ENCODE measurements at regions not wholly inside any gene's neighbourhood (a gene's known extent, or its start where the extent isn't known, plus 50 kb on each side); places are given as distances from the start of the nearest gene placed in this dataset.
"Not testable (repeated sequence)": the region's sequence is repeated elsewhere in the genome, so short reads cannot be mapped to it uniquely, and the experiment has no call there.

- H3K4me3 ChIP-seq (ENCODE audit: low read length), result no peak overlapping the region
- no peak for DNase-seq (ENCODE audit: low read depth, low spot score)
These were observed 62.4 kb downstream of the CLDN17 start for GRCh38 chr21:30104241-30104640.

- no peak overlapping the region for H3K4me3 ChIP-seq (ENCODE audit: low read length)
- no peak for DNase-seq (ENCODE audit: low read depth, low spot score)
These were observed 63.7 kb downstream of the CLDN17 start for GRCh38 chr21:30102871-30103270.

DNA sequence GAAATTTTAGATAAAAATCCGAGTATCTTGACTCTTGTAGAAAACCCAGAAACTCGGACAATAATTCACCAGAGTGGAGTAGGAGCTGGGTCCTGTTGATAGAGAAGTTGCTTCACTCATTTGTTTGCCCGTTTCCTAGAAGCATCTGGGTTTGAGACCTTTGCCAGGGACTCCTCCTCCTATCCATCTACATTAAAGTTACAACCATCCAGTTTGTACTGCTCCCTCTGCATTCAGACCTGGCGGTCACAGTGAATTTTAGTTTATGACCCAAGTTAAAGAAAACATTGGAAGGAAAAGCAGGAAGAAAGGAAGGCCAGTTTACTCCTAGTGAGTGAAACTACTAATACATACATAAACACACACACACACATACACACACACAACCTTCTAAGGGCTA lies 64.6 kb downstream of the CLDN17 start:
- H3K4me3 ChIP-seq (ENCODE audit: low read length), result no peak overlapping the region
- no peak for DNase-seq (ENCODE audit: low read depth, low spot score)

DNA sequence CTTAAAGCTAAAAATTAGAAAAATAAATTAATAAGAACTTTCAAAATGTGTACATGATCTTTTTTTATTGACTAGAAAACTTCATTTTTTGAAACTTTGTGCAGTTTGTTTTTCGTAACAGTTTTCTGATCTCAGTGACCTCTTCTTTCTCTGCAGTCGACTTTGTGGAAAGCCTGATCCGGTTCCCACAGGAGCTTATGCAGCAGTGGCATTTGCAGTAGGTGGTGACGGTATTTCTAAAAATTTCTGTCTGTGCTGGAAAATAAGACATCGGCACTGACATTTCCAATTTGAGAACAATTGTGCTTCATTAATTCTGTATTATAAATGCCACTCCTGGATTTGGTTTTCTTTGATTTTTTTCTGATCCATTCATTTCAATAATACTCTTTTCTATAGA lies 68.8 kb downstream of the CLDN17 start:
- DNase-seq (ENCODE audit: low read depth, low spot score), result no peak
- no peak overlapping the region for H3K4me3 ChIP-seq (ENCODE audit: low read length)

- DNase-seq (ENCODE audit: low read depth, low spot score), result no peak
- no peak overlapping the region for H3K4me3 ChIP-seq (ENCODE audit: low read length)
These were observed 83.2 kb downstream of the CLDN17 start for GRCh38 chr21:30083225-30083945.

- DNase-seq (ENCODE audit: low read depth, low spot score), result no peak
- H3K4me3 ChIP-seq (ENCODE audit: low read length), result no peak overlapping the region
These were observed 85.1 kb downstream of the CLDN17 start for GRCh38 chr21:30081506-30081905.

DNA sequence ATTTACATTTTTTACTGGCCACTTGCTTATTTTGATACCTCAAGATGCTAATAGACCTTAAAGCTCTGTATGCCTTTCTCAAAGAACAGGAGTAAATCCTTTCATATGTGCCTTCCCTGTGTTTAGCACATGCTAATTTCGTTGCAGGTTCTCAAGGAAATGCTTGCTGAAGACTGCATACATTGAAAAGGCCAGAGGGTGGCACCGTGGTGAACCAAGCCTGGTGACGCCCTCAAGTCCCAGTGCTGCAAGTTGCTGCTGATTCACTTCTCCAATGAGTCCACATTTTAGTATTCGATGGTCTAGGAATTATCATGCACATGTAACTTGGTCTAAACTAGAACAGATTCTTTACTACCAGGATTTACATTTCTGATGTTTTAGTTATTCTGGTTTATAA lies 94.1 kb downstream of the CLDN17 start:
- peak; percentile 22 for DNase-seq (ENCODE audit: low read depth, low spot score)
- no peak overlapping the region for H3K4me3 ChIP-seq (ENCODE audit: low read length)

- H3K4me3 ChIP-seq (ENCODE audit: low read length), result no peak overlapping the region
- DNase-seq (ENCODE audit: low read depth, low spot score), result no peak
These were observed 107.7 kb downstream of the CLDN17 start for GRCh38 chr21:30058928-30059327.

- no peak overlapping the region for H3K4me3 ChIP-seq (ENCODE audit: low read length)
- DNase-seq (ENCODE audit: low read depth, low spot score), result no peak
These were observed 109.5 kb downstream of the CLDN17 start for GRCh38 chr21:30057108-30057507.

GRCh38 chr21:30048570-30048969 lies 108.8 kb upstream of the GRIK1 start:
- no peak for DNase-seq (ENCODE audit: low read depth, low spot score)
- H3K4me3 ChIP-seq (ENCODE audit: low read length), result no peak overlapping the region

- DNase-seq (ENCODE audit: low read depth, low spot score), result peak; percentile 9
- no peak overlapping the region for H3K4me3 ChIP-seq (ENCODE audit: low read length)
These were observed 104.8 kb upstream of the GRIK1 start for GRCh38 chr21:30044447-30045064.

DNA sequence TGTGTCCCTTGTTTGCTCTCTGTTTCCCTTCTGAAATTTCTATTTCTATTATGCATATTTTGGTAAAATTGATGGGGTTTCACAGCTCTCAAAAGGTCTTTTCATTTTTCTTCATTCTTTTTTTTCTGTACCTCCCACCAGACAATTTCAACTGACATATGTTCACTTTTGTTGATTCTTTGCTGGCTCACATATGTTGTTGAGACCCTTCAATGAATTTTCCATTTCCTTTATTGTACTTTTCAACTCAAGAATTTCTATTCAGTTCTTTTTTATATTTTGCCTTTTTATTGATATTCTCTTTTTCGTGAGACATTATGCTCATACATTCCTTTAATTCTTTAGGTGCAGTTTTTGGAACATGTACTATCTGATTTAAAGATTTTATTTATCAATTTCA lies 102.6 kb upstream of the GRIK1 start:
- DNase-seq (ENCODE audit: low read depth, low spot score), result no peak
- no peak overlapping the region for H3K4me3 ChIP-seq (ENCODE audit: low read length)

DNA sequence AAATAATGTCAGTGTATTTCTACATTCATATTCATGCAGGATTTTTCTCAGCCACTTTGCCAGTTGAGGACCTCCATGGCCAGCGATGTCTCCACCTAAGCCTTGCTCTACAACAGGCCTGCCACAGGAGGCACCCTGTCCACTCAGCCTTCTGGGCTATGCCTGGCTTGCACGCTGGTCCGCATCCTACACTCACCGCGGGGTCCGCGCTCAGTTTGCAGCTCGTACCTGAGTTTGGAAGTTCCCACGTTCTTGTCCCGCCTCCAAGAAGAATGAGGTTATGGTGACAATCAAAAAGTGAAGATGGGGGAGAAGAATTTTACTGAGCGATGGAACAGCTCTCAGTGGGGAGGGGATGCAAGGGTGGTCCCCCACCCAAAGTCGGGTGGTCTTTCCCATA lies 93.6 kb upstream of the GRIK1 start:
- no peak for DNase-seq (ENCODE audit: low read depth, low spot score)
- no peak overlapping the region for H3K4me3 ChIP-seq (ENCODE audit: low read length)

DNA sequence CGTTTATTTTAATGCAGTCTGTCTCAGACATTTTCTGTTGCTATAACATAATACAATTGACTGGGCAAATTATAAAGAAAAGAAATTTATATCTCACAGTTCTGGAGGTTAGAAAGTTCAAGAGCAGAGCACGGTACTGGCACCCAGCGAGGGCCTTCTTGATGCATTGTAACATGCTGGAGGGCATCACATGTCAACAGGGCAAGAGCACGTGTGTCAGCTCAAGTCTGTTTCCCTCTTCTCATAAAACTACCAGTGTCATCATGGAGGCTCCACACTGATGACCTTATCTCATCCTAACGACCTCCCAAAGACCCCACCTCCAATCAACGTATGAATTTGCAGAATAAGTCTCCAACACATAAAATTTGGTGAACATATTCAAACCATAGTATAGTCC lies 90.6 kb upstream of the GRIK1 start:
- no peak overlapping the region for H3K4me3 ChIP-seq (ENCODE audit: low read length)
- DNase-seq (ENCODE audit: low read depth, low spot score), result no peak

GRCh38 chr21:30028537-30028936 lies 88.7 kb upstream of the GRIK1 start:
- no peak for DNase-seq (ENCODE audit: low read depth, low spot score)

DNA sequence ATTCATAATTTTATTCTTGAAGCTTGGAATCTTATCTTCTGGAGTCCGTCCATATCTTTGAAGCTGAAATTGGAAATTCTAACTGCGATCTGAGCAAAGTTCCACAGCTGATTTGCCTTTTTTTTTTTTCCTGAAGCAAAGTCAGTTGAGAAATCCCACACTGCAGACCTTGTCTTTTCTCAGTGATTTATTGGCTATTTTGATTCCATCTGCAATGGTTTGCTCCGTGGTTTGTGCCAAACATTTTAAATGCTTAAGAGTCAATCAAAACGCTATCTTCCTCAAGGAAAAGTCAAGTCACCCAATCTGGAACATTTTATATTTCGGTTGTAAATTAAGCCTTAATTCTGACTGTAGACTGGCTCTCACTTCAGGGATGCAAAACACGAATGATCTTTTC lies 88.2 kb upstream of the GRIK1 start:
- no peak overlapping the region for H3K4me3 ChIP-seq (ENCODE audit: low read length)
- DNase-seq (ENCODE audit: low read depth, low spot score), result no peak

More at GRCh38 chr21:30028537-30028936, 88.7 kb upstream of the GRIK1 start:
- H3K4me3 ChIP-seq (ENCODE audit: low read length), result no peak overlapping the region

- not testable (repeated sequence) for DNase-seq (ENCODE audit: low read depth, low spot score); H3K4me3 ChIP-seq (ENCODE audit: low read length)
These were observed 83.3 kb upstream of the GRIK1 start for GRCh38 chr21:30023056-30023455.

DNA sequence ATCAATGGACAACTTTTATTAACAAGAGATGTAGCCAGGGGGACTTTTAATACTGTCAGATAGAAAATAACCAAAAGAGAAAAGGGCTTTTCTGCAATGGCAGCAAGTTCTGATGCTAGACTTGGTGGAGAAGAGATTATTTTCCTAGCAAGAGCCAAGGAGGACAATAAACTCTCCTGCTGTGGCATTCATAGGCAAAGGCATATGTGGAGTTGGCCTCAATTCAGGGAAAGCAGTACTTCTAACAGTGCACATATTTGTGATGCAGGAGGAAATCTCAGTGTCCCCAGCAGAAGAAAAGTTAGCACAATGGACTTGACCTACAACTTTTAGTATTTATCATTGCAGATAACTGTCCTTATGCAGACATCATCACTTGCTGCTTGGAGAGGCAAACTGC lies 75.1 kb upstream of the GRIK1 start:
- DNase-seq (ENCODE audit: low read depth, low spot score), result no peak
- no peak overlapping the region for H3K4me3 ChIP-seq (ENCODE audit: low read length)

DNA sequence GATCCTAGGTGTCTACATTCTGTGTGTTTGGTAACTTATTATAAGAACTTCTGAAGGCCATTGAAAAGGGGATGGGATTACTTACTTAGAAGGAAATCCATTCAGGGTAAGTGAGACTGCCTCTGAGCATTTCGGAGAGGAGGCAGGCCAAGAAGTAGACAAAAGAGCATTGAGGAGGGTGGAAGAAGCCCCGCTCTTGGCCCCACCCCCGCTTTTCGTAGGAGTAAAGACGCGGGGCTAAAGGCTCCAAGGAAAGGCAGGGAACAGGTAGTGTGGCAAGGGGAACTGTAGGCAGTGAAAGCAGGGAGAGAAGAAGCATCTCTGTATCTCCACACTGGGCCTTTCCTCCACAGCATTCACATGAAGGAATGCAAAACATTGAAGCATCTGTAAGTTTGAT lies 51.8 kb upstream of the GRIK1 start:
- H3K4me3 ChIP-seq (ENCODE audit: low read length), result no peak overlapping the region
- no peak for DNase-seq (ENCODE audit: low read depth, low spot score)

DNA sequence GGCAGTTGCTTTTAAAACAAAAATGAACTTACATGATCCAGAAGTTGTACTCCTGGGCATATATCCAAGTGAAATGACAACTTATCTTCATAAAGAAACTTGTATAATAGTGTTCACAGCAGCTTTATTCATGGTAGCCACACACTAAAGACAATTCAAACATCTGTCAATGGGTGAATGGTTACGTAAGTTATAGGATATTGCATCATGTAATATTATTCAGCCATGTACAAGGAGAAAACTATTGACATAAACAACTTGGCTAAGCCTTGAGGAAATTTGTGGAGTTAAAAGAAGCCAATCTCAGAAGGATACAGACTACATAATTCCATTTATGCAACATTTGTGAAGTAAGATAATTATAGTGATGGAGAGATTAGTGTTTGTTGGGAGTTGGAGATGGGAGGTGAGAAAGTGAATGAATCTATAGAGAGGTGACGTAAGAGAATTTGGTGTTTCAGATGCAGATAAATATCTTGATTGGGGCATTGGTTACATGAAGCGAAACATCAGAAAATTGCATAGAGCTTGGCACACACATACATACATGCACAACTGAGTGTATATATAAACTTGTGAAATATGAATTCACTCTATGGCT lies 49.9 kb upstream of the GRIK1 start:
- no peak for DNase-seq (ENCODE audit: low read depth, low spot score)
- H3K4me3 ChIP-seq (ENCODE audit: low read length), result no peak overlapping the region
